GM21576 (cell line): ENCODE measurements at regions not wholly inside any gene's neighbourhood (a gene's known extent, or its start where the extent isn't known, plus 50 kb on each side); places are given as distances from the start of the nearest gene placed in this dataset.

Experiments
- ATAC-seq: cut with Tn5 transposase; IDR thresholded peaks from one replicate; pipeline ENCODE4 v1.9.1; 2021; ENCODE audit warnings: mild to moderate bottlenecking, moderate library complexity; ENCODE audit not compliant: unreplicated experiment

GRCh38 chr6:21375151-21376116, 218.1 kb upstream of the SOX4 start:
- ATAC-seq, result no peak

DNA sequence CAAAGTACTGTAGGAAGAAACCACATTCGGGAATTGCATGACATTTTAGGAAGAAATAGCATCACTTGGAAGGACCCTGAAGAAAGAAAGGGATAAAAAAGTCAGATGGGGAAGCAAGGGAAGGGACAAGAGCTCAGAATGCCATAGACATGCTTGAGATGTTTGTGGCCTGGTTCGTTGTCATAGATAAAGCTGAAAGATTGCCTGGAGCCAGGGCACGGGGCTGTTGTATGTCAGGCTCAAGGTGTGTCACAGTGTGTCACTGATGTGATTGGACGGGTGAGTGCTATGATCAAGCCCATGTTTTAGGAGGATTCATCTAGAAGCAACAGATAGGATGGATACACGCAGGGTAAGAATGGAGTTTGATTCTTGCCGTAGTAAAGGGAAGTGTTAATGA, 216.2 kb upstream of the SOX4 start:
- no peak for ATAC-seq

- ATAC-seq, result no peak
These were observed 212.1 kb upstream of the SOX4 start for GRCh38 chr6:21381331-21381963.

GRCh38 chr6:21382821-21383449, 210.6 kb upstream of the SOX4 start:
- ATAC-seq, result no peak

- no peak for ATAC-seq
These were observed 210.0 kb upstream of the SOX4 start for GRCh38 chr6:21383450-21384085.

DNA sequence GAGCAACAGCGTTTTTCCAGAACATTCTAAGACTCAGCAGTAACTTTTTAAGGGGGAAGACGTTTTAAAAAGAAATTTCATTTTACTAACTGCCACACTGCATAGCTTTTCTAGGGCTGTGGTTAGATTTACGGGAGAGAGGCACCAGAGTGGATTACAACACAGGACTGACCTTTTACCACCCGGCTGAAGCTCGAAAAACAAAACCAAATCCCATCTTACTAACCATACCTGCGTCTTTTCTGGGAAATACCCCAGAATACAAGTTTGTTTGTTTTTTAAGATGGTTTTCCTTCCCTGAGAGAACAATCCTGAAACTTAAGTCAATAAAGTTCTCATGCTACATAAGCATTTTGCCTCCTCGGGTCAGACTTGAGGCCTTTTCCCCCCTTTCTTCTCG, 209.3 kb upstream of the SOX4 start:
- ATAC-seq, result no peak

GRCh38 chr6:21386744-21387143, 206.8 kb upstream of the SOX4 start:
- ATAC-seq, result no peak

DNA sequence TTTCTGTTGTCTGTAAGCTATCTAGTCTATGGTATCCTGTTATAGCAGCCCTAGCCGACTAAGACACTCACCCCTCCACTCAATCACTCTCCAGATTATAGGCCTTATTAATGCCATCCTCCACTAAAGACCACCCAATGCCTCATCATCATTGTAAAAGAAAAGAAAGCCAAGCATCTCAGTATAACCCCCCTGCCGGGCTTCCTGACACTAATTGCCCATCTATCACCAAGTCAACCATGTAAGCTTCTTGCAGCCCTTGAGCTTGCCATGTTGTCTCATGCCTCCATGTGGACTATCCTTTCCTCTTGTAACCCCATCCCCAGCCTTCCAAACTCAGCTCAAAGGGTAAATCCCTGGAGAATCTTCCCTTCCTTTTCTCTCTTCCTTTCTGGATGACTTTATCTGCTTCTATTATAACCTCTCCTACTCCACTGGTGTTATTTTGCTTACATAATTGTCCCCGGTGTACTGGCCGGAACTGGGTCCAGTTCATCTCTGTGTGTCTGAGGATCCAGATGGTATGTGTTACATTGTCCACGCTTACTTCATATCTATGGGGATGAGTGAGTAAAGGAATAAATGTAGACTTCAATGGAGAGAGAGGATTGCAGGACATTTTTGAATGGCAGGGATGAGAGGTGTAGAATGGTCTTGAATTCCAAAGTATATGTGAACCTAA, 202.9 kb upstream of the SOX4 start:
- ATAC-seq, result no peak

DNA sequence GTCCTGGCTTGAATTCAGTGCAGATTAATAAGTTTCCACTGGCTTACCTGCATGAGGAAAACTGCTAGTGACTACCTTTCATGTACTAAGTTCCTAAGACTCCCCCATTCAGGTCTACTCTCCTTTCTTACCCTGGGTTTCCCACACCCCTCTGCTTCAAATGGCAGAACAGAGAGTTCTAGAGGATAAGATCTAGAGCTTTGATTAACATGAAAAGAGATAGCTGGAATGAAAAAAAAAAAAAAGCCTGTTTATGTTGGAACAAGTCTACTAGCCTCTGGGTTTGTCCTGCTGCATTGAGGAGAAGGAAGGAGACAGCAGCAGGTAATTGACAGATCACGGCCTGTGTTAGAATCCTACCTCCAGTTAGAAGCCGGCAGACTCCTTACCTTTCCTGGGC, 201.4 kb upstream of the SOX4 start:
- ATAC-seq, result no peak

DNA sequence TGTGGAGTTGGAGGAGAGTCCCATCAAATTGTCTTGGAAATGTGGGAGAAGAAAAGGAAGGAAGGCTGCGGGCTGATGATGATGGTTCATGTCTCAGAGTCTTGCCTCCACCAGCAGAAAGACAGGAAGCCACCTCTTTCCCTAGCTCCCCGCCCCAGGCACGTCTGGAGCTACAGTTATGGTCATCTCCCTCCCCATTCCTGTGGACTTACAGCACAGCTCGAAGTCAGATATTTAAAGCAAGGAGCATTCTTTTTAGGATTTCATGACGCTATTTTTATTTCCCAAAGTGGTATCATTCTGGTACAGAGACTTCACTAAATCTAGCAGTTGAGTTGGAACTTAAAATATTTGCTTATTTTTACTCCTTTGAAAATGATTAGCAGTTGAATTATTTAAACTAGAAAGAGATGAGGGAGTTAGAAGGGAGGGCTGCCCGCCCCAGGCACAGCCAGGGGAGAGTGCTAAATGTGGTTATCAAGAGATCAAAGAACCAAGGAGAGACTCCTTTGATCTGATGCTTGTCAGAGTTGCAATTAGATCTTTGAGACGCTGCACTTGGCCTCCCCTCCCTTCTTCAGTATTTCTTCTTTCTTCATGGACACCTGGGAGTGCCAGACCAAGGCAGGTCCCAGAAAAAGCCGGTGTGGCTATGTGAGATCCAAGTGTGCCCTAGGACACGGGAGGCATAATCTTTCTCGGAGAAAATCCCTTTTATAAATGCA, 199.9 kb upstream of the SOX4 start:
- ATAC-seq, result no peak

- no peak for ATAC-seq
These were observed 198.4 kb upstream of the SOX4 start for GRCh38 chr6:21395121-21395520.

DNA sequence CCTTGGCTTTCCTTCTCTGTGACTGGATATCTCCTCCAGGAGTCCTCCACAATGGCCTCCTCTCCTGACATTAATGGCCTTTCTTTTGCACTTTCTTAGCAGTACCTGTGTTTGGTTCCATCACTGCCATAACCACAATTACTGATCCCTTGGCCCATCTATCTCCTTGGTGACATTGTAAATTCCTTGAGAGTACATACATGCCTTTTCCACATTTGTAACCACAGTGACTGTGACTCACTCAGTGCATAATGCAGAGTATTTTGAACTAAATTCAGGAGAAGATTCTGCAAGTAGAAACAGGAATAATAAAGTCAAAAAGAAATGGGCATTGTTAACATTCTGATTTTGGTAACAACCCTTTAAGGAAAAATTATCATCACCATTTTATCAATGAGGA, 197.2 kb upstream of the SOX4 start:
- ATAC-seq, result no peak

DNA sequence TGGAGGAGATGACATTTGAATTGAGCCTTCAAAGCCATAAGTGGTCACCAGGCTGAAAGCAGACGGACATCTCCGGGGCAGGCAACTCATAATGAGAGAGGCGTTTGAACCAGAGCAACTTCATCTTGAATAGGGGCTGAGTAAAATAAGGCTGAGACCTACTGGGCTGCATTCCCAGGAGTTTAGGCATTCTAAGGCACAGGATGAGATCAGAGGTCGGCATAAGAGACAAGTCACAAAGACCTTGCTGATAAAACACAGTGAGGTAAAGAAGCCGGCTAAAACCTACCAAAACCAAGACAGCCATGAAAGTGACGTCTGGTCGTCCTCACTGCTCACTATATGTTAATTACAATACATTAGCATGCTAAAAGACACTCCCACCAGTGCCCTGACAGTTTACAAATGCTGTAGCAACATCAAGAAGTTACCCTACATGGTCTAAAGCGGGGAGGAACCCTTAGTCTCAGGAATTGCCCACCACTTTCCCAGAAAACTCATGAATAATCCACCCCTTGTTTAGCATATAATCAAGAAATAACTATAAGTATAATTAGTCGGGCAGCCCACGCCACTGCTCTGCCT, 194.7 kb upstream of the SOX4 start:
- no peak for ATAC-seq

DNA sequence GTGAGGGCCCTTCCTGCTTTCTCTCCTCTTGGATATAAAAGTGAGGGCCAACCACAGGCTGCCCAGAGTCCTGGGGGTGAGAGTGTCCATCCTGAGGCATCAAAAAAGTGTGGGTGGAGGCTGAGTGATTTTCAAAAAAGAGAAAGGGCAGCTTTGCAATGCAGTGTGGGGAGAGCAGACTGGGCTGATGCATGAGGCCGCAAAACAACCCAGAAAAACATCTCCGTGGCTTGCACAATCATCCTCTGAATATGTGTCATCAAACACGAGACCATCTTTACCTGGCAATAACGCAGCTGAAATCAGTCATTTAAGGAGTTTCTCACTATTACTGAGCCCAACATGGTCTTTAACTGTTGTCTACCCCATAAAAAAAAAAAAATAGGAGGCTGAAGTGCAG, 191.2 kb upstream of the SOX4 start:
- peak; percentile 66 for ATAC-seq

GRCh38 chr6:21404577-21404976, 189.0 kb upstream of the SOX4 start:
- ATAC-seq, result peak; percentile 77

GRCh38 chr6:21406316-21406715, 187.2 kb upstream of the SOX4 start:
- ATAC-seq, result no peak

DNA sequence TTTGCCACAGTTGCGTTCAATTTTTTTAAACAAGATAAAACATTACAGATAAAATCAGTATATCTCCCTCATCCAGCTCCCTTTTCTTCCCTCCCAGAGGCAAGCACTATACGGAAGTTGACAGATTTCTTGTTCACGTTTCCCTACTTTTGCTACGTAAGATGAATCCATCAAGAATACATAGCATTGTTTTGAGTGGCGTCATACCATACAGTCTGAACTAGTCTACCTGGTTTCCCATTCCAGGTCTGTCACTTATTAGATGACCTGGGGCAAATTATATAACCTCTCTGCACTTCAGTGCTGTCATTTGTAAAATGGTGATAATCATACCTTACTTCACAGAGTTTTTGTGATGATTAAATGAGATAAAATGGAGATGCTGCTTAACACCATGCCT, 184.3 kb upstream of the SOX4 start:
- no peak for ATAC-seq

DNA sequence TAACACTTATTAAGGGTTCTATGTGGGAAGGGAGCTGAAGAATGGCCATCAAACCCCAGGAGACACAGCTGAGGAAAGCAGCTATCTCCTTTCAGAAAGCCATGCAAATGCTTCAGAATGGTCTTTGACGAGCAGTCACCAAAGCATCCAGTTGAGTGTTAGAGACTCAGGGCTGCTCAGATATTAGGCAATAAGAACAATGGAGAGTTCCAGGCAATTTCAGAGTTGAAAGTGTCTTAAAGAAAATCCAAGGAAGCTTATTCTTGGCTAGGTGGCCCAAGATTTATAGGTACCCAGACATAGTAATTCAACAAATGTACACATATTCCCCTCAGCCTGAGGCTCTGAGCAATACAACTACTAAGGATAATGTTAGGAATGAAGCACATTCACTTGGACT, 180.1 kb upstream of the SOX4 start:
- ATAC-seq, result no peak

GRCh38 chr6:21414065-21414464, 179.5 kb upstream of the SOX4 start:
- no peak for ATAC-seq
